22Rv1 (cell line): ENCODE measurements at regions not wholly inside any gene's neighbourhood (a gene's known extent, or its start where the extent isn't known, plus 50 kb on each side); places are given as distances from the start of the nearest gene placed in this dataset.

Experiments used
- ZFX ChIP-seq: fragments of 450-650 bp; IDR thresholded peaks from 2 replicates; pipeline ENCODE4 v1.6.1; 2017; ENCODE audit warnings: antibody characterized with exemption, borderline replicate concordance
- TF ChIP-seq, protein P1 (sequence below): fragments of 450-650 bp; IDR thresholded peaks from 2 replicates; pipeline ENCODE4 v1.5.1; 2017; ENCODE audit warnings: mild to moderate bottlenecking

GRCh38 chr1:83790446-83790845, 208.5 kb downstream of the TTLL7 start:
- TF ChIP-seq, protein P1, sequence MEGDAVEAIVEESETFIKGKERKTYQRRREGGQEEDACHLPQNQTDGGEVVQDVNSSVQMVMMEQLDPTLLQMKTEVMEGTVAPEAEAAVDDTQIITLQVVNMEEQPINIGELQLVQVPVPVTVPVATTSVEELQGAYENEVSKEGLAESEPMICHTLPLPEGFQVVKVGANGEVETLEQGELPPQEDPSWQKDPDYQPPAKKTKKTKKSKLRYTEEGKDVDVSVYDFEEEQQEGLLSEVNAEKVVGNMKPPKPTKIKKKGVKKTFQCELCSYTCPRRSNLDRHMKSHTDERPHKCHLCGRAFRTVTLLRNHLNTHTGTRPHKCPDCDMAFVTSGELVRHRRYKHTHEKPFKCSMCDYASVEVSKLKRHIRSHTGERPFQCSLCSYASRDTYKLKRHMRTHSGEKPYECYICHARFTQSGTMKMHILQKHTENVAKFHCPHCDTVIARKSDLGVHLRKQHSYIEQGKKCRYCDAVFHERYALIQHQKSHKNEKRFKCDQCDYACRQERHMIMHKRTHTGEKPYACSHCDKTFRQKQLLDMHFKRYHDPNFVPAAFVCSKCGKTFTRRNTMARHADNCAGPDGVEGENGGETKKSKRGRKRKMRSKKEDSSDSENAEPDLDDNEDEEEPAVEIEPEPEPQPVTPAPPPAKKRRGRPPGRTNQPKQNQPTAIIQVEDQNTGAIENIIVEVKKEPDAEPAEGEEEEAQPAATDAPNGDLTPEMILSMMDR = no peak
- TF ChIP-seq ZFX = no peak
